Tongue (tissue), 1 donor: ENCODE measurements at regions not wholly inside any gene's neighbourhood (a gene's known extent, or its start where the extent isn't known, plus 50 kb on each side); places are given as distances from the start of the nearest gene placed in this dataset.

Experiments
- DNase-seq: peaks from one replicate; pipeline ENCODE4 v3.0.0-alpha.2; 2015

GRCh38 chr18:43649649-43650357 lies 372.5 kb upstream of the SYT4 start:
- no peak for DNase-seq

GRCh38 chr18:43650426-43650825 lies 373.1 kb upstream of the SYT4 start:
- DNase-seq, result peak; percentile 24

GRCh38 chr18:43651057-43651456 lies 373.8 kb upstream of the SYT4 start:
- no peak for DNase-seq

- DNase-seq, result no peak
Measured at GRCh38 chr18:43656547-43656946, 379.3 kb upstream of the SYT4 start.

- no peak for DNase-seq
Measured at GRCh38 chr18:43661570-43661969, 384.3 kb upstream of the SYT4 start.

- DNase-seq, result peak; percentile 32
Measured at GRCh38 chr18:43662657-43663056, 385.4 kb upstream of the SYT4 start.

- no peak for DNase-seq
Measured at GRCh38 chr18:43663159-43663558, 385.9 kb upstream of the SYT4 start.

- no peak for DNase-seq
Measured at GRCh38 chr18:43664487-43665008, 387.3 kb upstream of the SYT4 start.

- no peak for DNase-seq
Measured at GRCh38 chr18:43665105-43665788, 388.0 kb upstream of the SYT4 start.

GRCh38 chr18:43668866-43669265 lies 391.6 kb upstream of the SYT4 start:
- no peak for DNase-seq

- DNase-seq, result no peak
Measured at GRCh38 chr18:43671431-43671830, 394.1 kb upstream of the SYT4 start.

GRCh38 chr18:43680096-43680495 lies 402.8 kb upstream of the SYT4 start:
- no peak for DNase-seq

GRCh38 chr18:43681661-43682060 lies 404.4 kb upstream of the SYT4 start:
- DNase-seq, result no peak

GRCh38 chr18:43682196-43682595 lies 404.9 kb upstream of the SYT4 start:
- no peak for DNase-seq

- DNase-seq, result no peak
Measured at GRCh38 chr18:43686709-43687108, 409.4 kb upstream of the SYT4 start.

- no peak for DNase-seq
Measured at GRCh38 chr18:43692099-43692690, 414.9 kb upstream of the SYT4 start.

- no peak for DNase-seq
Measured at GRCh38 chr18:43702399-43702798, 425.1 kb upstream of the SYT4 start.

GRCh38 chr18:43703050-43703449 lies 425.8 kb upstream of the SYT4 start:
- no peak for DNase-seq

- no peak for DNase-seq
Measured at GRCh38 chr18:43705850-43706249, 428.6 kb upstream of the SYT4 start.

GRCh38 chr18:43710135-43710534 lies 432.8 kb upstream of the SYT4 start:
- DNase-seq, result no peak

- DNase-seq, result no peak
Measured at GRCh38 chr18:43714343-43715010, 437.2 kb upstream of the SYT4 start.

GRCh38 chr18:43719267-43719795 lies 442.0 kb upstream of the SYT4 start:
- DNase-seq, result no peak

GRCh38 chr18:43720041-43720440 lies 442.8 kb upstream of the SYT4 start:
- no peak for DNase-seq
